ENCODE measurements at regions not wholly inside any gene's neighbourhood (a gene's known extent, or its start where the extent isn't known, plus 50 kb on each side); places are given as distances from the start of the nearest gene placed in this dataset.

DNA sequence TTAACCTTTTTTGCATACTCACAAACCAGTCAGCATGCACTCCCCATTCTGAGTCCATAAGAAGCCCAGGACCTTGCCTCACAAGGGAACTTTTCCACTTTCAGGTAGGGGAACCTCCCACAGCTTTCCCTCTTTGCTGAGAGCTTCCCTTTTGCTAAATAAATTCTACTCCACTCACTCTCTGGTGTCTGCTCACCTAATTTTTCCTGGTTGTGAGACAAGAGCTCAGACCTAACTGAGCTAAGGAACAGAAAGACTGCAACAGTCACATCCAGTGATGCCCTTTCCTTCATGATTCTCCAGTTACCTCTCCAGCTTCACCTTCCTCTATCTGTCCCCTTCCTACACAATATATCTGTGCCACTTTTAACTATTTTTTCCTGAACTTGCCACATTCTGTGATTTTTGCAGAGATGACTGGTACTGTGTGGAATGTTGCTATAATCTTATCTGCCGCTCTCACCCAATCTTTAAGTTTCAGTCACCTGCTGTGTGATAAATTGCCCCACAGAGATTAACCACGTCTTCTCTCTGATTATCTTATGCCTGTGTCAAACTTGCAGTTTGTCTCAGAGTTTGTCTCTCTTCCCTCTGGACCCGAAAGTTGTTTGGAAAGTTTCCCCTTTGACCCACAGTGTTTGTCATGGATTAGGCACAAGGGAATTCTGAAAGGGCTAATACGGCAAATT, 737.1 kb upstream of the FLRT2 start:
- TF ChIP-seq, protein P1, sequence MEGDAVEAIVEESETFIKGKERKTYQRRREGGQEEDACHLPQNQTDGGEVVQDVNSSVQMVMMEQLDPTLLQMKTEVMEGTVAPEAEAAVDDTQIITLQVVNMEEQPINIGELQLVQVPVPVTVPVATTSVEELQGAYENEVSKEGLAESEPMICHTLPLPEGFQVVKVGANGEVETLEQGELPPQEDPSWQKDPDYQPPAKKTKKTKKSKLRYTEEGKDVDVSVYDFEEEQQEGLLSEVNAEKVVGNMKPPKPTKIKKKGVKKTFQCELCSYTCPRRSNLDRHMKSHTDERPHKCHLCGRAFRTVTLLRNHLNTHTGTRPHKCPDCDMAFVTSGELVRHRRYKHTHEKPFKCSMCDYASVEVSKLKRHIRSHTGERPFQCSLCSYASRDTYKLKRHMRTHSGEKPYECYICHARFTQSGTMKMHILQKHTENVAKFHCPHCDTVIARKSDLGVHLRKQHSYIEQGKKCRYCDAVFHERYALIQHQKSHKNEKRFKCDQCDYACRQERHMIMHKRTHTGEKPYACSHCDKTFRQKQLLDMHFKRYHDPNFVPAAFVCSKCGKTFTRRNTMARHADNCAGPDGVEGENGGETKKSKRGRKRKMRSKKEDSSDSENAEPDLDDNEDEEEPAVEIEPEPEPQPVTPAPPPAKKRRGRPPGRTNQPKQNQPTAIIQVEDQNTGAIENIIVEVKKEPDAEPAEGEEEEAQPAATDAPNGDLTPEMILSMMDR (IDR thresholded peaks at IDR 0.05; ENCODE audit: poor library complexity), result no peak
- no peak for TF ChIP-seq EZH2 (IDR thresholded peaks at IDR 0.05; ENCODE audit: borderline replicate concordance)
